Vagina (tissue), 2 donors: ENCODE measurements at regions not wholly inside any gene's neighbourhood (a gene's known extent, or its start where the extent isn't known, plus 50 kb on each side); places are given as distances from the start of the nearest gene placed in this dataset.

Source experiments
- DNase-seq, 2 donors: peaks; one replicate each; pipeline ENCODE4 v3.0.0-alpha.2; 2017; ENCODE audit errors: extremely low spot score in 2 of 2
- H3K27ac ChIP-seq: fragments of 200-600 bp; sonication (generic); one replicate; pipeline ENCODE4 v1.5.1; 2019
- H3K27me3 ChIP-seq: fragments of 200-600 bp; sonication (generic); one replicate; pipeline ENCODE4 v1.5.1; 2019
- H3K36me3 ChIP-seq, 2 donors: fragments of 200-600 bp; sonication (generic); one replicate each; pipeline ENCODE4 v1.5.1; 2017 to 2019
- H3K4me1 ChIP-seq: fragments of 200-600 bp; sonication (generic); one replicate; pipeline ENCODE4 v1.5.1; 2019
- H3K4me3 ChIP-seq, 2 donors: fragments of 200-600 bp; sonication (generic); 1 replicate in 1 of 2; 2 replicates in 1 of 2; pipeline ENCODE4 v1.5.1; 2016 to 2019
- H3K9me3 ChIP-seq: fragments of 200-600 bp; sonication (generic); one replicate; pipeline ENCODE4 v1.5.1; 2019
- POLR2A ChIP-seq, 2 donors: fragments of 450-650 bp; IDR thresholded peaks; one replicate each; pipeline ENCODE4 v1.6.1; 2017; ENCODE audit warnings: antibody characterized with exemption in 2 of 2, mild to moderate bottlenecking in 2 of 2, moderate library complexity in 2 of 2
- POLR2AphosphoS5 ChIP-seq, 2 donors: sonication (generic); formaldehyde crosslinking; IDR thresholded peaks; one replicate each; pipeline ENCODE4 v1.9.0; 2017; ENCODE audit warnings: antibody characterized with exemption in 2 of 2, mild to moderate bottlenecking in 2 of 2, low read depth in 1 of 2; ENCODE audit not compliant: insufficient read depth in 1 of 2
- intact Hi-C: fragments of 100-400 bp; cut with DNase I; formaldehyde crosslinking; loops from one replicate; pipeline ENCODE4 v1.15.1; 2023
- TF ChIP-seq, protein P1 (sequence below), 3 experiments: fragments of 450-650 bp in 2 of 3; fragments of 200-600 bp in 1 of 3; sonication (generic) in 1 of 3; IDR thresholded peaks; one replicate each; pipeline ENCODE4 v1.5.1; 2017 to 2019; ENCODE audit warnings: antibody characterized with exemption in 3 of 3, mild to moderate bottlenecking in 2 of 3, moderate library complexity in 2 of 3

DNA sequence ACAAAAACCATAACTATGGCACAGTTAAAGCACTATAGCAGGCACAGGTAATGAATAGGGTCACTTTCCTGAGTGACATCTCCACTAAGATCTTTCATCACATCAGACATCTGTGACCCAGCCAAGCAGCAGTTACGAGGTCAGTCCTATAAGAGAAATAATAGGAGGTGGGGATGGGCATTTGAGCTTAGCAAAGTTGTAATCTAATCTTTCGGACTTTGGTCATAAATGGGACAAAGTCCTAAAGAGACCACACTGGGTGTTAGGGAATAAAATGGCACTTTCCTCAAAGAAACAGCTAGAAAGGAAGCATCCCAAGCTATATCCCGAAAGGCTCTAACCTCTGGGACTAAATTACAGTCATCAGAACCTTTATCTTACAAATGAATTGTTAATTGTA, 432.2 kb downstream of the PIK3R1 start:
- no peaks in the 10 kb centered on the region for H3K36me3 ChIP-seq
- TF ChIP-seq, protein P1, sequence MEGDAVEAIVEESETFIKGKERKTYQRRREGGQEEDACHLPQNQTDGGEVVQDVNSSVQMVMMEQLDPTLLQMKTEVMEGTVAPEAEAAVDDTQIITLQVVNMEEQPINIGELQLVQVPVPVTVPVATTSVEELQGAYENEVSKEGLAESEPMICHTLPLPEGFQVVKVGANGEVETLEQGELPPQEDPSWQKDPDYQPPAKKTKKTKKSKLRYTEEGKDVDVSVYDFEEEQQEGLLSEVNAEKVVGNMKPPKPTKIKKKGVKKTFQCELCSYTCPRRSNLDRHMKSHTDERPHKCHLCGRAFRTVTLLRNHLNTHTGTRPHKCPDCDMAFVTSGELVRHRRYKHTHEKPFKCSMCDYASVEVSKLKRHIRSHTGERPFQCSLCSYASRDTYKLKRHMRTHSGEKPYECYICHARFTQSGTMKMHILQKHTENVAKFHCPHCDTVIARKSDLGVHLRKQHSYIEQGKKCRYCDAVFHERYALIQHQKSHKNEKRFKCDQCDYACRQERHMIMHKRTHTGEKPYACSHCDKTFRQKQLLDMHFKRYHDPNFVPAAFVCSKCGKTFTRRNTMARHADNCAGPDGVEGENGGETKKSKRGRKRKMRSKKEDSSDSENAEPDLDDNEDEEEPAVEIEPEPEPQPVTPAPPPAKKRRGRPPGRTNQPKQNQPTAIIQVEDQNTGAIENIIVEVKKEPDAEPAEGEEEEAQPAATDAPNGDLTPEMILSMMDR (IDR thresholded peaks at IDR 0.05) = no peak
- no peak for TF ChIP-seq POLR2A (IDR thresholded peaks at IDR 0.05)
- no peak for TF ChIP-seq POLR2AphosphoS5 (IDR thresholded peaks at IDR 0.05; ENCODE audit: insufficient read depth in 1 of 2, low read depth in 1 of 2)
- no peak overlapping the region for H3K4me3 ChIP-seq
- intact Hi-C loops = no loop called here
- no peaks in the 10 kb centered on the region for H3K27me3 ChIP-seq
- no peak for DNase-seq
- H3K27ac ChIP-seq = peak overlapping the region; percentile 81
- H3K9me3 ChIP-seq = no peaks in the 10 kb centered on the region
- H3K4me1 ChIP-seq = peaks cover 47% of the 10 kb centered on the region

- peak overlapping the region; percentile 81 for H3K27ac ChIP-seq
- peaks cover 55% of the 10 kb centered on the region for H3K4me1 ChIP-seq
- TF ChIP-seq, protein P1 (IDR thresholded peaks at IDR 0.05) = no peak
- no peak for TF ChIP-seq POLR2A (IDR thresholded peaks at IDR 0.05)
- TF ChIP-seq POLR2AphosphoS5 (IDR thresholded peaks at IDR 0.05; ENCODE audit: insufficient read depth in 1 of 2, low read depth in 1 of 2) = peak; percentile 20 to 56
- H3K36me3 ChIP-seq = no peaks in the 10 kb centered on the region
- no peaks in the 10 kb centered on the region for H3K27me3 ChIP-seq
- H3K4me3 ChIP-seq = no peak overlapping the region
- intact Hi-C loops = no loop called here
- H3K9me3 ChIP-seq = no peaks in the 10 kb centered on the region
- DNase-seq = peak in 1 of 2 donors; percentile 87
Measured at GRCh38 chr5:68648944-68649857, 433.6 kb downstream of the PIK3R1 start.

GRCh38 chr5:68652534-68652965, 437.0 kb downstream of the PIK3R1 start:
- no peaks in the 10 kb centered on the region for H3K36me3 ChIP-seq
- H3K27me3 ChIP-seq = no peaks in the 10 kb centered on the region
- DNase-seq = no peak
- H3K27ac ChIP-seq = peak overlapping the region; percentile 57
- intact Hi-C loops = loop anchor here (10.0 kb wide), 1 partner anchor 302 kb away; no protein-coding TSS in a partner anchor
- TF ChIP-seq, protein P1 (IDR thresholded peaks at IDR 0.05) = no peak
- no peak for TF ChIP-seq POLR2A (IDR thresholded peaks at IDR 0.05)
- peak; percentile 27 to 55 for TF ChIP-seq POLR2AphosphoS5 (IDR thresholded peaks at IDR 0.05; ENCODE audit: insufficient read depth in 1 of 2, low read depth in 1 of 2)
- no peak overlapping the region for H3K4me3 ChIP-seq
- no peaks in the 10 kb centered on the region for H3K9me3 ChIP-seq
- peaks cover 45% of the 10 kb centered on the region for H3K4me1 ChIP-seq

- no peaks in the 10 kb centered on the region for H3K36me3 ChIP-seq
- no peak for DNase-seq
- H3K4me1 ChIP-seq = peaks cover 47% of the 10 kb centered on the region
- H3K27ac ChIP-seq = peak overlapping the region; percentile 30
- TF ChIP-seq POLR2AphosphoS5 (IDR thresholded peaks at IDR 0.05; ENCODE audit: insufficient read depth in 1 of 2, low read depth in 1 of 2) = no peak
- H3K27me3 ChIP-seq = no peaks in the 10 kb centered on the region
- H3K4me3 ChIP-seq = no peak overlapping the region
- H3K9me3 ChIP-seq = no peaks in the 10 kb centered on the region
- intact Hi-C loops = loop anchor here (10.0 kb wide), 1 partner anchor 301 kb away; no protein-coding TSS in a partner anchor
Measured at GRCh38 chr5:68653471-68653870, 437.9 kb downstream of the PIK3R1 start.

- Histone ChIP-seq H3K27me3 (no peaks in the 10 kb centered on the region), H3K4me3 (no peak overlapping the region), H3K4me1 (peaks cover 26% of the 10 kb centered on the region), H3K27ac (peak overlapping the region; percentile 1), H3K36me3 (no peaks in the 10 kb centered on the region), H3K9me3 (no peaks in the 10 kb centered on the region)
- TF ChIP-seq POLR2AphosphoS5 (IDR thresholded peaks at IDR 0.05; ENCODE audit: insufficient read depth in 1 of 2, low read depth in 1 of 2) (no peak), POLR2A (IDR thresholded peaks at IDR 0.05) (no peak)
- TF ChIP-seq, protein P1 (IDR thresholded peaks at IDR 0.05) = no peak
- no peak for DNase-seq
- intact Hi-C loops = loop anchor here (10.0 kb wide), 1 partner anchor 297 kb away; no protein-coding TSS in a partner anchor
Measured at GRCh38 chr5:68657055-68657961, 436.5 kb upstream of the SLC30A5 start.
